ENCODE measurements at regions not wholly inside any gene's neighbourhood (a gene's known extent, or its start where the extent isn't known, plus 50 kb on each side); places are given as distances from the start of the nearest gene placed in this dataset.

DNA sequence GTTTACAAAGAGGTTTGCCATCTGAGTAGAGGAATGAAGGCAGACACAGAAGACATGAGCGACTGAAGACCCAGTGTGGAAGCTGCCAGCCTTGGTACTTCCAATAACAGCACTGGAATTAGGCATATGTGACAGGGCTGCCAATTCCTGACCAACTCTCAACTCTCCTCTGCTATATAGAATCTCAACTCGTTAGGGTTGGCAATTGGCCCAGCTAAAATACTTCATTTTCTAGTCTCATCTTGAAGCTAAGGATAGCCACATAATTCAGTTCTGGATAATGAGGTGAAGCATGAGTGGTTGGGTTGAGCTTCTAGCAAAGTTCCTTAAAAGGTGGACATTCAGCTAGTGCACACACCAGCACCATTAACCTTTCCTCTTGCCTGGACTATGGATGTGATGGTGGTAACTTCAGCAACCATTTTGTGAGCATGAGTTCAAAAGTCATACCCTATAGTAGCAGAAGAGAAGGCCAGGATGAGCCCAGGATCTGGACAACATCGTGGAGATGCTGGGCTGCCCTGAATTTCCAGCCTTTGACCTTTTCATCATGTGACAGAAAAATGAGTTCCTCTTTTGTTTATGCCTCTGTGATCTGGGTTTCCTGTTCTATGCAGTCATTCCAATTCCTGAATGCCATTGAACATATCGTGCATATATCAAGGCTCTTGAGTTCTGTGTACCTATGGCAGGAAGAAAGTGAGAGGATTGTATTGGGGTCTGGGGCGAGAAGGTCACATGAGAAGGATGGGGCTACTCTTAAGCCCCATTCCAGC lies 68.1 kb upstream of the HAAO start:
- no peaks in the 10 kb centered on the region for H3K27me3 Mint-ChIP-seq
- H3K4me1 Mint-ChIP-seq (ENCODE audit: low read depth) = no peaks in the 10 kb centered on the region
- H3K4me3 Mint-ChIP-seq = no peak overlapping the region
- no peak overlapping the region for H3K27ac Mint-ChIP-seq
- peaks cover 3% of the 10 kb centered on the region for H3K9me3 Mint-ChIP-seq (ENCODE audit: low read depth)
- H3K36me3 Mint-ChIP-seq = peaks cover 2% of the 10 kb centered on the region

DNA sequence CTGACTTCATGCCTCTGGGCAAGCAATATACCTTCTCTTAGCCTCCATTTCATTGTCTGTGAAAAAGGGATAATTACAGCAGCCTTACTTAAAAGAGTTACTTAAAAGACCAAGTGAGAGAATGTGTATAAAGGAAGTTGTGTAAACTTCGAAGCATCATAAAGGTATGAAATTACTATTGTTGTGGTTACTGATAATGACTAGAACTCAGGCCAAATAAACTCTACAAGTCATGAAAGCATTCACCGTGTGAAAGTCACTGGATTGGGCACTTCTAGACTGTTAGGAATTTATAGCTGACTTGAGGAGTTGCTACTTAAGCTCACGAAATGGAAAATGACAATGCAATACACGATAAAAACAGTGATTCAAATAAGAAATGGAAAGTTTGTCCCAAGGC lies 67.4 kb upstream of the HAAO start:
- H3K9me3 Mint-ChIP-seq (ENCODE audit: low read depth) = peaks cover 3% of the 10 kb centered on the region
- no peaks in the 10 kb centered on the region for H3K27me3 Mint-ChIP-seq
- no peak overlapping the region for H3K4me3 Mint-ChIP-seq
- H3K36me3 Mint-ChIP-seq = peaks cover 2% of the 10 kb centered on the region
- H3K27ac Mint-ChIP-seq = no peak overlapping the region
- no peaks in the 10 kb centered on the region for H3K4me1 Mint-ChIP-seq (ENCODE audit: low read depth)

DNA sequence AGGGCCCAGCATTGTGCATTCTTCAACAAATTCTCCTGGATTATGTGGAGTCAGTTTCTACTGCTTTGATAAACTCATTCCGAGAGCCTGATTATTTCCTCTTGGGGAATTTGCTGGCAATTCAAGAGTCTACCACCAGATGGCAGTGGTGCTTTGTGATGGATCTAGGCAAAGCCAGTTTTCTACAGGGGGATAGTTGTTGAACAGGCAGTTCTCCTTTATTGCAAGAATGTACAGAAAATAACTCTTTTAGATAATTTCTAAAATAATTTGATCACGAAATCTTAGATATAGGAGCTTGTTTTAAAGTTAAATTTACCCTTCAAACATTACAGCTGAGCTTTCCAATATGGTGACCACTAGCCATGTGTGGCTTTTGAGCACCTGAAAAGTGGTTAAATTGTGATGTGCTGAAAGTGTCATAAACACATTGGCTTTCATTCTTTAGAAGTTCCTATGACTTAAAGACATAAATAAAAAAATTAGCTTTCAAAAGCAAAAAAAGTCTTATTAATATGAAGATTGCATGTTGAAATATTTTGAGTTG lies 66.7 kb upstream of the HAAO start:
- Mint-ChIP-seq H3K36me3 (peaks cover 2% of the 10 kb centered on the region), H3K27me3 (no peaks in the 10 kb centered on the region), H3K4me1 (ENCODE audit: low read depth) (no peaks in the 10 kb centered on the region), H3K9me3 (ENCODE audit: low read depth) (peaks cover 3% of the 10 kb centered on the region), H3K27ac (no peak overlapping the region), H3K4me3 (no peak overlapping the region)

DNA sequence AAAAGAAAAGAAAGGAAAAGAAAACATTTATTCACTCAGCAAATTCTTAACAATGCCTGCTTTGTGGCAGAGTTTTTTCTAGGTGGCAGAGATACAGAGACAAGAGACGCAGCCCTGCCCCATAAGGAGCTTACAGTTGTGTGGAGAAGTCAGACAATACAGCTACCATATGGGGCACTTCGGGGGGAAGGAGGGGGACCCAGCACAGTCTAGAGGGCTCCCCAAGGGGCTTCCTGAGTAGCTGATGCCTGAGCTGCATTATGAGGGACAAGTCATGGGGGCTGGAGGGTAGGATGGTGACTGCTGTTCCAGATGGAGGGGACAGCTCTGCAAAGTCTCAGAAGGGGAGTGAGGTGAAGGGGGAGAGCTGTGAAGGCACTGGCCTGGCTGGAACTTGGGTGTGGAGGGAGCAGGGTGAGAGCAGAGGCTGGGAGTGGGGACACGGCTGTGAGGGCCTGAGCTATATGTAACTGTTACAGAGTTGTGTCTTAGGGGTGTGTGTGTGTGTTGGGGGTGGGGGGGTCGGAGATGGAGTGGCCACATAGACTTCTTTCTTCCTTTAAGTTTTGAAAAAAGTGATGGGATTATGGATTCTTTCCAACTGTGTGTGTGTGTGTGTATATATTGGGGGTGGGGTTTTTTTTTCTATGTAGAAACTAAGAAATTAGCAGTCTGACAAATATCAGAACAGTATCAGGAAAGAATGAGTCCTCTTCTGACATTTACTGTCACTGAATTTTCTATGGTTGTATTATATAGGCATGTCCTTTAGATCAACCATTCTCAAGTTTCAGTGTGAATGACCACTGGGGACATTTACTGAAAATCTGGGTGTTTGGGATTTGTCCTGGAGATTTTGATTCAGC lies 66.0 kb upstream of the HAAO start:
- no peaks in the 10 kb centered on the region for H3K27me3 Mint-ChIP-seq
- H3K36me3 Mint-ChIP-seq = peaks cover 2% of the 10 kb centered on the region
- no peak overlapping the region for H3K27ac Mint-ChIP-seq
- no peak overlapping the region for H3K4me3 Mint-ChIP-seq
- H3K4me1 Mint-ChIP-seq (ENCODE audit: low read depth) = no peaks in the 10 kb centered on the region
- H3K9me3 Mint-ChIP-seq (ENCODE audit: low read depth) = peaks cover 3% of the 10 kb centered on the region

DNA sequence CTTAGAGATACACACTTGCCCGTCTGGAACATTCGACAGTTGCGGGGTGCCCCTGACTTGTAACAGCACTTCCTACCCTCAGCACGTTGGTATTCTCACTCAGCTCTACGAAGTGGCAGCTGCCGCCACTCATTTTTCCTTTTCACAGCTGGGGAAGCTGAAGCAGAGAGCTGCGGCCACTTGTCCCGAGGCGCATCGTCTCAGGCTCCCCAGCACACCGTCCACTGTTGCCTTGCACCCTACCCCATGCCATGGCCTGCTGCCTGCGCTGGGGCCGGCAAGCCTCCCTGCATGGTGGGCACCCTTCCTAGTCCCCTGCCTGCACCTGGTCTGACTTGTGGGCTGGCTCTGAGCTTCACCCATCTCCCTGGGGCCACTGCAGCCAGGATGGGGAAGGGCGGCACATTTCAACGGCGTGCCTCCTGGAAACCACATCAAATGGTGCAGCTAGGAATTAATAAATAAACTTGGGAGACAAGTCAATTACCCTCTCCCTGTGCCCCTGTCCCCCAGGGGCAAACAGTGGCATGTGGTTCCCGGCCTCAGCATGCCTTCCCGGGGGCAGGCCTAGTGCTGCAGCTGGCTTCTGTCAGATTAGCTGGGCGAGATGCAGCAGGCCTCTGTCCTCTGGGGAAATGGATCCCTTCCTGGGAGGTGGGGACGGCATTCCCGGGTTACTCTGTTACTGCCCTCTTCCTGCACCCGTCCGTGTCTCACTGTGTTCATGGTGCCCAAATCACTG lies 64.7 kb upstream of the HAAO start:
- no peaks in the 10 kb centered on the region for H3K27me3 Mint-ChIP-seq
- peaks cover 3% of the 10 kb centered on the region for H3K9me3 Mint-ChIP-seq (ENCODE audit: low read depth)
- no peaks in the 10 kb centered on the region for H3K4me1 Mint-ChIP-seq (ENCODE audit: low read depth)
- no peak overlapping the region for H3K27ac Mint-ChIP-seq
- peaks cover 2% of the 10 kb centered on the region for H3K36me3 Mint-ChIP-seq
- H3K4me3 Mint-ChIP-seq = no peak overlapping the region

DNA sequence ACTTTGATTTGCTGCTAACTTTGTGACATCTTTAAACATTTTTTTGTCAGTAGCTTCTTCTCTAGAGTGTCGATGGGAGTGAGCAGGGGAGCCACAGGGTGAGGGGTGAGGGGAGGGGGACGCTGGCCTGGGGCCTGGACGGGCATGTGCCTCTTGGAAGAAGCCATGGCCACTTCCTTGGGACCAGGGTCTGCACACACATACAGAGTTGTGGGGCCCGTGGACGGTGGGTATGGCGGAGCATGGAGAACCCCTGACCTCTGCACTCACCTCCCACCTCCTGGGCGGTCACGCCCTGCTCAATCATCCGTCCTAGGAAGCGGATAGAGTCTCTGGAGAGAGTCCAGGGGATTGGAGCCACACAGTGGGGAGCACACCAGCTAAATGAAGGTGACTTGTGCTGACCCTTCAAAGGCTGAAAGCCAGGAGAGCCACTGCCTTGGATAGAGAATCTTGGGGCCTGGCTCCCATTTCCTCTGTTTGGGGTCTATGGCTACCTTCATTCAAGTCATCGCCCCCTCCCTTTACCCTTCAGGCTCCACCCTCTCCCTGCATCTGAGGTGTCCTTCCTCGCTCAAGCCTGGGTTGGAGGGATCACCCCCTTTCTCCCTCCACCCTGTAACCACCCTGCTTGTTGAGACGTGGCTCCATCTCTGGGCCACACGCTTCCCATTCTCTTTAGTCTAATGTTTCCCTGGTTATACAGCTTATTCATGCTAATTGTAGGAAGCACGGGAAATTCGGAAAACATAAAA lies 63.9 kb upstream of the HAAO start:
- Mint-ChIP-seq H3K9me3 (ENCODE audit: low read depth) (peaks cover 3% of the 10 kb centered on the region), H3K4me1 (ENCODE audit: low read depth) (no peaks in the 10 kb centered on the region), H3K27me3 (no peaks in the 10 kb centered on the region), H3K4me3 (no peak overlapping the region), H3K27ac (no peak overlapping the region), H3K36me3 (peaks cover 2% of the 10 kb centered on the region)

DNA sequence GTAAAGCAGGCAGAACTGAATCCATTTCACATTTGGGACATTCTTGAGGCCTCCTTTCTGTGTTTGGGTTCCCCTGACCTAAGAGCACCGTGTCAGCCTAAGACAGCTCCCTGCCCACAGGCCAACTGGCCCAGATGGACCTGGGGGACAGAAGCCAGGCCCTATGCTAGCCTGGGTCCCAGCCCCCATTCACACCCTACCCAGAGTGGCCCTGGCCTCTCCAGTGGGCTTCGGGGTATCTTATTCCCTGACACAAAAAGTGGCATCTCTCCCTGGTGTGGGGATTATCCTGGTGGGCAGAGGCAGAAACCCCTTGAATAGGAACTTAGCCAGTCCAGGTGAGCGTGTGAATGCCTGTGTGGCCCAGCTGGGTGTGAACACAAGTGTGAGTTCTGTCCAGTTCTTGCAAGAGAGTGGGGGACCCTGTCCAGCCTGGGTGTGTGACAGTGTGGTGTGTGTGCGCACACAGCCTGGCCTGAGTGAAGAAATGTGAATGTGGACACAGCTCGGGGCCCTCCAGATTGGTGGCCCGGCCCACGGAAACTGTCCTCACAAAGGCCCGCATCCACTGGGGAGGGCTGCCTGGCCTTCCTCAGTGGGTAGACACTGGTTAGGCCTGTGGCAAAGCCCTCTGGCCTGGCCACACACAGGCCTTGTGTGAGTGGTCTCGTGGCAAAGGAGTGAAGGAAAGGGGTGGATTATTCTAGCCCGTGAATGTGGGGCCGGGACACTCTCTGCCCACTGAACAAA lies 63.0 kb upstream of the HAAO start:
- Mint-ChIP-seq H3K9me3 (ENCODE audit: low read depth) (no peaks in the 10 kb centered on the region), H3K27ac (no peak overlapping the region), H3K4me1 (ENCODE audit: low read depth) (no peaks in the 10 kb centered on the region), H3K27me3 (no peaks in the 10 kb centered on the region), H3K36me3 (no peaks in the 10 kb centered on the region), H3K4me3 (no peak overlapping the region)

DNA sequence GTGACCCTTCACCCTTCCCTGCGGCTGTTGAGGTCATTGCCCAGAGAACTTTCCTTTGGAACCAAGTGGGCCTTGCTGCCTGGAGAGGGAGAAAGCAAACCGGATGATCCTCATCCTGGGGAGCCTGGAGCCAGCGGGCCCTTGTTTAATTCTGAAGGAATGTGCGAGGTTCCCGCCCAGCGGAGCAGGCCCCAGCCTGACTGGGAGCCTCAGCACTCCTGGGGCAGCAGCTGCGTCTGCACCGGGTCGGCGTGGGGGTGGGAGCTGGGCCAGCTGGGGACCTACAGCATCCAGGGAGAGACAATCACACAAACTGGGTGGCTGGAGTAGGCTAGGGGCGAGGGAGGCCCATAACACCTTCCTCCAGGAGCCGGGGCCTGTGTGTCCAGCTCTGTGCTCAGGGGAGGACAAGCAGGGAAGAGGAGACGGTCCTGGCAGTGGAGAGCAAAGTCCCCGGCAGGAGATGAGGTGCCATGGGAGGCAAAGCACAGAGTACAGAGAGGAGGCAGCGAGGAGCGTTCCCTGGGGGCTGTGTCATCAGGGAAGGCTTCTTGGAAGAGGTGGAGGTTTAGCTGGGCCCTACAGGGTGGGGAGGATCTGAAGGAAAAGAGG lies 61.9 kb upstream of the HAAO start:
- no peaks in the 10 kb centered on the region for H3K4me1 Mint-ChIP-seq (ENCODE audit: low read depth)
- no peak overlapping the region for H3K4me3 Mint-ChIP-seq
- no peak overlapping the region for H3K27ac Mint-ChIP-seq
- no peaks in the 10 kb centered on the region for H3K36me3 Mint-ChIP-seq
- no peaks in the 10 kb centered on the region for H3K27me3 Mint-ChIP-seq
- H3K9me3 Mint-ChIP-seq (ENCODE audit: low read depth) = no peaks in the 10 kb centered on the region

DNA sequence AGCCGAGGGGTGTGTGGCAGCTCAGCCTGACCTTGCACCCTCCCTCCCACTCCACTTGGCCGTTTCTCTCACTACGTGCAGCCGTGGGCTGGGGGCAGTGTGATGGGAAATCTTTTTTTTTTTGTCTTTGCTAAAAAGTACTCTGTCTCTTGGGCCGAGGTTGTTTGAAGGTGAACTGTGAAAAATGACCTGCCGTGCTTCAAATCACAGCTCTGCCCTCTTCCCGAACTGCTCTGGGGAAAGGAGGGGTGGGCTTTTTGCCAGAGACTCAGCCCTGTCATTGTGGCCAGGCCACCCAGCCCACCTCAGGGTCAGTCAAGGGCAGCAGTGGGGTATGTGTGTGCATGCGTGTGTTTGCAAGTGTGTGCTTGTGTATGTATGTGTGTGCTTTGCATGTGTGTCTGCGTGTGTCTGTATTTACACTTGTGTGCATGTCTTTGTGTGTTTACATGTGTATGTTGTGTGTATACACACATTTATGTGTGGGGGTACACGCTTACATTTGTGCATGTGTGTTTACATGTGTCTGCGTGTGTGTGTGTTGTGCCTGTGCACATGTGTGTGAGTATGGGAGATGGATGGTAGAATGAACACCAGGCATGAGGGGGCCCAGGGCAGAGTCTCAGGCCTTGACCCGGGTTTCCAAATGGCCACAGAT lies 61.3 kb upstream of the HAAO start:
- Mint-ChIP-seq H3K4me1 (ENCODE audit: low read depth) (no peaks in the 10 kb centered on the region), H3K4me3 (no peak overlapping the region), H3K9me3 (ENCODE audit: low read depth) (no peaks in the 10 kb centered on the region), H3K36me3 (no peaks in the 10 kb centered on the region), H3K27me3 (no peaks in the 10 kb centered on the region), H3K27ac (no peak overlapping the region)

DNA sequence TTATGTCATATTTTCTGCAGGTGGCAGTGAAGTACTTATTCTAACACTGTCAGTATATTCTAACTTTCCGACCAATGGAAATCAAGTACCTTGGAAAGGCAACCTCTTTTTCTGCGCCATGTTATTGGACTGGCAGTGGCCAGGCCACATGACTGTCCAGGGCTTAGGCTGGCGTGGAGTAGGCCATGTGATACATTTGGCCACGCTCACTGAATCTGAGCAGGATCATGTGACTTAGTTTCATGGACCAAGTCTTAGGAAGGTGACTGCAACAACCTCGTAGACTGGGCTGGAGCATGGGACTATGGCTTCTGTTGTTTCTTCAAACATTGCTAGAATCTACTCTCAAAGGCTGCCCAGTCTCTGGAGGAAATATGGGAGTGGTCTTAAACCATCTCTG lies 60.4 kb upstream of the HAAO start:
- Mint-ChIP-seq H3K36me3 (no peaks in the 10 kb centered on the region), H3K4me3 (no peak overlapping the region), H3K27ac (no peak overlapping the region), H3K27me3 (no peaks in the 10 kb centered on the region), H3K4me1 (ENCODE audit: low read depth) (no peaks in the 10 kb centered on the region), H3K9me3 (ENCODE audit: low read depth) (no peaks in the 10 kb centered on the region)

DNA sequence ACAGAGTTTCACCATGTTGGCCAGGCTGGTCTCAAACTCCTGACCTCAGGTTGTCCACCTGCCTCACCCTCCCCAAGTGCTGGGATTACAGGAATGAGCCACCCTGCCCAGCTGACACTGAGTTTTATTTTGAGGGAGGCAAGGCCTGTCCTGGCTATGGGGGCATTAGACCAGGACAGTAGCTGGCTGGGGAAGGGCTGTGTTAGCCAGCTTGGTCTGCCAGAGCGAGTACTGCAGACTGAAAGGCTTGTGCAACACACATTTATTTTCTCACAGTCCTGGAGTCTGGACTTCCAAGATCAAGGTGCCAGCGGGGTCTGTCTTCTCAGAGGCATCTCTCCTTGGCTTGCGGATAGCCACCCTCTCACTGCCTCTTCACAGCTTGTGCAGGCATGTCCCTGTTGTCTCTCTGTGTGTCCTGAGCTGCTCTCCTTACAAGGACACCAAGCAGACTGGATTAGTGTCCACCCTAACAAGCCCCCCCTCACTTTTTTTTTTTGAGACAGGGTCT lies 59.4 kb upstream of the HAAO start:
- Mint-ChIP-seq H3K27ac (no peak overlapping the region), H3K9me3 (ENCODE audit: low read depth) (no peaks in the 10 kb centered on the region), H3K4me3 (no peak overlapping the region), H3K36me3 (no peaks in the 10 kb centered on the region), H3K27me3 (no peaks in the 10 kb centered on the region), H3K4me1 (ENCODE audit: low read depth) (no peaks in the 10 kb centered on the region)

DNA sequence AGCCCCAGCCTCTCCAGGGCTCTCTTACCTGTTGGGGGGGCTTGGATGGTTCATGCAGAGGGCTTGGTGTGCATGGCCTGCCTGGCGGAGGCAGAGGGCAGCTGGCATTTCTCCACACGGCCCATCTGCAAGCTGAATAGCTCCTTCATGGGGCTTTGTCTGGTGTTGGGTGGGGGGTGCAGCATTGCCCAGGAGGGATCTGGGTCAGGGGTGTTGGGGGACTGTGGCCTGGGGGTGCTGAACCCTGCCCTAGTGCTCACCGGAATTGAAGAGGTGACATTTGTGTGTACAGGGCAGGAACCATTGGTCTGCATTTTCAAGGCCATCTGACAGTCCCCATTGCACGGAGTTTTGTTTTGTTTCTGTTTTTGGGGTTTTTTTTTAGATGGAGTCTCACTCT lies 58.8 kb upstream of the HAAO start:
- Mint-ChIP-seq H3K4me1 (ENCODE audit: low read depth) (no peaks in the 10 kb centered on the region), H3K36me3 (no peaks in the 10 kb centered on the region), H3K27me3 (no peaks in the 10 kb centered on the region), H3K27ac (no peak overlapping the region), H3K4me3 (no peak overlapping the region), H3K9me3 (ENCODE audit: low read depth) (no peaks in the 10 kb centered on the region)

Data from activated naive CD8-positive, alpha-beta T cell (primary cell).